Stimulated activated CD4-positive, alpha-beta T cell treated with anti-CD3 and anti-CD28 coated beads, Interleukin-4, amount 100 ng/mL, for 48 hours (primary cell): ENCODE measurements at regions not wholly inside any gene's neighbourhood (a gene's known extent, or its start where the extent isn't known, plus 50 kb on each side); places are given as distances from the start of the nearest gene placed in this dataset.

Experiments used
- DNase-seq, 2 donors: peaks; one replicate each; pipeline ENCODE4 v3.0.0-alpha.2; 2020; ENCODE audit warnings: low read depth in 2 of 2

- no peak for DNase-seq
Measured at GRCh38 chr6:170084166-170084730, 206.6 kb downstream of the DLL1 start.

GRCh38 chr6:170083236-170084051 is 207.4 kb downstream of the DLL1 start:
- DNase-seq = no peak

GRCh38 chr6:170082531-170083187 is 208.2 kb downstream of the DLL1 start:
- no peak for DNase-seq

- no peak for DNase-seq
Measured at GRCh38 chr6:170082067-170082466, 208.8 kb downstream of the DLL1 start.

GRCh38 chr6:170081556-170081955 is 209.3 kb downstream of the DLL1 start:
- DNase-seq = no peak

GRCh38 chr6:170080828-170081371 is 210.0 kb downstream of the DLL1 start:
- no peak for DNase-seq

GRCh38 chr6:170080169-170080827 is 210.6 kb downstream of the DLL1 start:
- DNase-seq = no peak

- DNase-seq = no peak
Measured at GRCh38 chr6:170076466-170077165, 214.3 kb downstream of the DLL1 start.

- no peak for DNase-seq
Measured at GRCh38 chr6:170075659-170076223, 215.1 kb downstream of the DLL1 start.

- no peak for DNase-seq
Measured at GRCh38 chr6:170074907-170075306, 216.0 kb downstream of the DLL1 start.

GRCh38 chr6:170074435-170074834 is 216.4 kb downstream of the DLL1 start:
- no peak for DNase-seq

GRCh38 chr6:170073846-170074245 is 217.0 kb downstream of the DLL1 start:
- DNase-seq = no peak

- DNase-seq = no peak
Measured at GRCh38 chr6:170072246-170072645, 218.6 kb downstream of the DLL1 start.

- no peak for DNase-seq
Measured at GRCh38 chr6:170069611-170070010, 221.3 kb downstream of the DLL1 start.

- no peak for DNase-seq
Measured at GRCh38 chr6:170068496-170068895, 222.4 kb downstream of the DLL1 start.

- no peak for DNase-seq
Measured at GRCh38 chr6:170067923-170068360, 222.9 kb downstream of the DLL1 start.

- no peak for DNase-seq
Measured at GRCh38 chr6:170067181-170067641, 223.7 kb downstream of the DLL1 start.

- no peak for DNase-seq
Measured at GRCh38 chr6:170066679-170067078, 224.2 kb downstream of the DLL1 start.

GRCh38 chr6:170063851-170064602 is 226.9 kb downstream of the DLL1 start:
- DNase-seq = no peak

GRCh38 chr6:170063431-170063830 is 227.4 kb downstream of the DLL1 start:
- DNase-seq = no peak
